DMS153 (cell line): ENCODE measurements at regions not wholly inside any gene's neighbourhood (a gene's known extent, or its start where the extent isn't known, plus 50 kb on each side); places are given as distances from the start of the nearest gene placed in this dataset.

Experiments
- DNase-seq: peaks from one replicate; lab custom pipeline; 2025; lab: John Stamatoyannopoulos, UW

- DNase-seq: no peak
Observed at GRCh38 chr21:24118738-24119459, 1488.4 kb downstream of the MRPL39 start.

DNA sequence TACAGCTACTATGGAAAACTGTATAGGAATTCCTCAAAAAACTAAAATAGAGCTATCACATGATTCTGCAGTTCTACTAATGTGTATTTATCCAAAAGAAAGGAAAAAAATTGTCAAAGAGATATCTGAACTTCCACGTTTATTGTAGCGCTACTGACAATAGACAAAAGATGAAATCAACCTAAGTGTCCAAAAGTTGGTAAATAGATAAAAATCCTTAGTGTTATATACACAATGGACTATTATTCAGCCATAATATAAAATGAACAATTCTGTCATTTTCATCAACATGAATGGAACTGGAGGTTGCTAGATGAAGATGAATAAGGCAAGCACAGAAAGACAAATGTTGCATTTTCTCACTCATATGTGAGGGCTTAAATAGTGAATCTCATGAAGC, 1492.1 kb downstream of the MRPL39 start:
- no peak for DNase-seq

DNA sequence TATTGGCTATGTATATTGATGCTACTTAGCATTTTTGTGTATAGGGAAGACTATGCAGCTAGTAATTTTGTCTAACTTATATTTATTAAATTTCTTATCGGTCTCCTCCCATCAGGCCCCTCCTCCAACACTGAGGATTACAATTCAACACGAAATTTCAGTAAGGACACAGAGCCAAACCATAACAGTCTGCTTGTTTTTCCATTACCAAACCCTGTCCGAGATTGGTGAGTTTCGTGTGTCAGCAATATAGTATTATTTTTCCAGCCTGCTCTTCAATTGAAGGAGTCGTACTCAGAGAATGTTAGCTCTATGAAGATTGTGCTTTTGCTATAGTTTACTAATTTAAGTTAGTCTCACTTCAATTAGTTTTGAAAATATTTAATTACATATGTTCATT, 1495.3 kb downstream of the MRPL39 start:
- DNase-seq: no peak

- DNase-seq: no peak
Observed at GRCh38 chr21:24110846-24111245, 1496.4 kb downstream of the MRPL39 start.

GRCh38 chr21:24097181-24097580, 1510.1 kb downstream of the MRPL39 start:
- no peak for DNase-seq

GRCh38 chr21:24096651-24097050, 1510.6 kb downstream of the MRPL39 start:
- no peak for DNase-seq

GRCh38 chr21:24093032-24093431, 1514.2 kb downstream of the MRPL39 start:
- DNase-seq: no peak

DNA sequence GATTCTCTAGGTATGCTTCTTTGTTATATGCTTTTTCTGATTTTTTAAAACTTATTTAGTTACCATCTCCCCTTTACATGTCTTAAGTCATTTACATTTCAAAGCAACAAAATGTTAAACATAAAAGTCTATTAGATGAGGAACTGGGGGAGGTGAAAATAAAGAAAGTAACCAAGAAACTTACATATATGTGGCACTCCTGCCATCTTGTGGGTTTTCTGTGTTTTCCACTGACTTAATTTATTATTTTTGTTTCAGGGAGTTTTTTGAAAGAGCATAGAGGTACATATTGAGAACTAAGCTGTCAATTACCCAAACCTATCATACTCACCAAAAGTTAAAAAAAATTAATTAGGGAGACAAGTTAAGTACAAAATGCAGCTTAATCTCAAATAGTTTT, 1531.1 kb downstream of the MRPL39 start:
- DNase-seq: no peak

DNA sequence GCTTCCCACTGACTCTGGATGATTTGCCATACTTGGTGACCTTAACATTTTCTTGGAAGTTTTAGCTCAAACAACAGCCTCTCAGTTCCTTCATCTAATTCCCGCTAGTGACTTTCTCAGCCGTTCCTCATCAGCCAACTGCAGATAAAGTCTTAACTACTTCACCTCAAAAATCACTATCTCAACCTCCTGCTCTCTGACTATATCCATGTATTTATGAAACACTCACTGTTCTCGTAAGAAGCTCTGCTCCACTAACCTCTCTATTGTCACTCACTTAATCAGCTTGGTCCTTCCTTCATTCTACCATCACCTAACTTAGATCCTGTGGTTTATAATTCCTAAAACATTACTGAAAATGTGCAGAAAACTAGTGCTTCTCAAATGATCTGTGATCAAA, 1551.6 kb downstream of the MRPL39 start:
- DNase-seq: no peak

DNA sequence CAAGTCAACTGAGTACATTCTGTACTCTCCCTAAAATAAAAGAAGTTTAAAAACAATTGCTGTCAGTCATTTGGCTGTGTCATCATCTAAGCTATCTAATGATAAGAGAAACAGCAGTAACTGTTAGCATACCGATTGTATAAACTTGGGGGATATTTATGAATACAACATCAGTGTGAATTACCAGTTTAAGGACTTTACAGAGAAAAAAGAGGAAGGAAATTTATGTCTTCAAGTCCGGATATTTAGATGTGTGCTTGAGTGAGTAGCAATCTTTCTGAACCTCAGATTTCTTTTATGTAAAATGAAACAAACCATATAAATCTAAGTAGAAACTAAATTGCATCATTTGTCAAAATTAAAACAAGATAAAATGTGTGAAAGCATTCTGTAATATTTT, 1557.0 kb downstream of the MRPL39 start:
- DNase-seq: no peak

- DNase-seq: no peak
Observed at GRCh38 chr21:24046829-24047443, 1560.3 kb downstream of the MRPL39 start.

DNA sequence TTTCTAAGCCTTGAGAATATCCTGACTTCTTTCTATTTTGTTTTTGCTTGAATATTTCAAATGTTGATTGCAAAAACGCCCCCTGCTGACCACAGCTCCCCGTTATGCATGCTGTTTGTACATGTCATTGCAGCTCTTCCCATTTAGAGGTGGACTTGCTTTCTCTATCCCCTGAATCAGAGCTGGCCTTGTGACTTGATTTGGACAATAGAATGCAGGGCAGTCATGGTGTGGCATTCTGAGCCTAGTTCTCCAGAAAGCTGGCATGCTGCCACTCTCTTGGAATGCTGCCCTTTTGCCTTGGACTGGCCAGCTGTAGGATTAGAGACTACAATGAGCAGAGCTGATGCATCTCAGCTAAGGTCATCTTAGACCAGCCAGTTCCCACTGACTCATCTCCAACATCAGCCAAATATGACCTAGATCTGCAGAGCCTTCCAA, 1561.5 kb downstream of the MRPL39 start:
- DNase-seq: no peak

- DNase-seq: no peak
Observed at GRCh38 chr21:24045373-24045772, 1561.9 kb downstream of the MRPL39 start.

- DNase-seq: no peak
Observed at GRCh38 chr21:24042687-24043086, 1564.6 kb downstream of the MRPL39 start.

- DNase-seq: no peak
Observed at GRCh38 chr21:24032709-24033232, 1574.5 kb downstream of the MRPL39 start.

GRCh38 chr21:24027396-24027795, 1579.9 kb downstream of the MRPL39 start:
- no peak for DNase-seq

DNA sequence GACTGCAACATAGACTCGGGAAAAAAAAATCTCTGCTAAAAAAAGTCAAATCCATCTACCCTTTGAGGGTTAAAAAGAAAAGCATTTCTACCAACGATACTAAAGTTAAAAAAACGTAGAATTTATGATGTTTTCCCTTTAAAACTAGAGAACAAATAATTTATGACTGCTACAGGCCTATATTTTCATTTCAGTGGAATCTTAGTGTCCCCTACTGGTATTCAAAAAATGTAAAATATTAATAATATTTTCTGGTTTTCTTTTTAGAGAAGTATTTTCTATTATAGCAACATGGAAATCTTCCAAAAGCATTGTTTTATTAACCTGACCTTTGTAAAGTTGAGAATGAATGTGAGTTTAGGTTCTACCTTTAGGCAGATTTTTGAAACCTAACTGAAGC, 1582.2 kb downstream of the MRPL39 start:
- no peak for DNase-seq

- DNase-seq: peak; percentile 11
Observed at GRCh38 chr21:24023936-24024335, 1583.3 kb downstream of the MRPL39 start.

DNA sequence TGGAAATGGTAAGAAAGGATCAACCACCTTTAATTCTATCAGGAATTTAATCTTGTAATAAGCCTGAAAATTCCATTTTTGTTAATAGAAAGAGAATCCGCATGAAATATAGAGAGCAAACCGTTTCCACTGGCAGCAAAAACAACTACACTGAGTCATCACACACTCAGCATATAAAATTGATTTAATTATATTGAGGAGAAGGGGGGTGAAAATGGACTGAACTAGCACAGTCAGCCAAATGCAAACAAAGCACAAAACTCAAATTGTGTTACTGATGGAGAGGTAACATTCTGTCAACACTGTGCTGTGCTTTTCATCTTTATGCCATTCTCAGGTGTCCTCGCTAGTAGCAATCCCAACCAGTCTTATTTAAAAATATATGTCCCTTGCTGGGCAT, 1583.9 kb downstream of the MRPL39 start:
- DNase-seq: peak; percentile 31

- DNase-seq: no peak
Observed at GRCh38 chr21:24014381-24014780, 1592.9 kb downstream of the MRPL39 start.

DNA sequence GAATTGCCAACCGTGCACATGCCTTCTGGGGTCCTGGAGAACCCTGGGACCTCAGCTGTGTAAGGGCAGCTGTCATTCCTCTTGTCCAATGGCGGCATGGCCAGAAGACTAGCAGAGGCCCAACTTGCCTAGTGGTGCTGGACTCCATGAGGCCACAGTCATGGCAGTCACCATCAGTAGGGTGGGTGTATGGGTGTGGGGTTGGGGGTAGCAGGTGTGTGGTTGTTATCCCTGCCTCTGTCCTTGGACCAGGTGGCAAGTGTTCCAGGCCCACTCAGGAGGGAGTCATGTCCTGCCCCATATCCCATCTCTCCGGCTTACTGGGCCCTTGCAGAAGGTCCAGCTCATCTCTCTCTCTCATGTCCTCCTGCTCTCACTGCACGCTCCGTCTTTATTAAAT, 1596.2 kb downstream of the MRPL39 start:
- no peak for DNase-seq

DNA sequence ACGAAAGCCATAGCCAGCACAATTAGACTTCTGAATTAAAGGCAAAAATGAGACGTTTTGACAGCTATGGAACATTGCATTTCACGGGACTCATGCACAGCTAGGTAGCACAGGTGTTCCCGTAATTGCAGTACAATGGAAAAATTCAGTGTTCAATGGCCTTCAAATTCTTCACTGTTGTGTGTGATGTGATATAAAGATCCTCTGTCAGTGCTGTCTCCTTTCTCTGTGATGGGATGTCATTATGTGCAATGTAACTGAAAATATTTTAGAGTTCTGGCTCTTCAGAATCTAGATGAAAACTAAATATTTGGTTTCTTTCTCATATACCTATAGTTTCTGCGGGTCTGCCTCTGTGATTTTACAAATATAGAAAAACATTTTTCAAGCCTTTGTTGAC, 1599.7 kb downstream of the MRPL39 start:
- DNase-seq: no peak

DNA sequence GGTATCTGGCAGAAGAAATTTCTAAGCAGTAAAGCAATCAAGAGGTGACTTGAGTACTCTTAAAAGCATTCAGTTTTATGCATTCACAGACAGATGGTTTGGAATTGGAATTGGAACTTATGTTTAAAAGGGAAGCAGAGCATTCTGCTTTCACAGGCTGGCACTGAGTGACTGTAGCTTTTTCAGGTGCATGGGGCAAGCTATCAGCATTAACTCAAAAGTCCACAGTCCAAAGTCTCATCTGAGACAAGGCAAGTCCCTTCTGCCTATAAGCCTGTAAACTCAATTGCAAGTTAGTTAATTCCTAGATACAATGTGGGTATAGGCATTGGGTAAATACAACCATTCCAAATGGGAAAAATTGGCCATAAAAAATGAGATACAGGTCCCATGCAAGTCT, 1620.3 kb downstream of the MRPL39 start:
- no peak for DNase-seq

DNA sequence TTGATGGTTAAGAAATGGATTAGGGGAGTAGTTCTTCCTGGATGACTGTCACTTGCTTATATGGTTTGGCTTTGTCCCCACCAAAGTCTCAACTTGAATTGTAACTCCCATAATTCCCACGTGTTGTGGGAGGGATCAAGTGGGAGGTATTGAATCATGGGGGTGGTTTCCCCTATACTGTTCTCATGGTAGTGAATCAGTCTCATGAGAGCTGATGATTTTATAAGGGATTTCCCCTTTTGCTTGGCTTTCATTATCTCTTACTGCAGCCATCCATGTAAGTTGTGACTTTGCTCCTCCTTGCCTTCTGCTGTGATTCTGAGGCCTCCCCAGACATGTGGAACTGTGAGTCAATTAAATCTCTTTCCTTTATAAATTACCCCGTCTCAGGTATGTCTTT, 1621.1 kb downstream of the MRPL39 start:
- DNase-seq: no peak
